ENCODE measurements at regions not wholly inside any gene's neighbourhood (a gene's known extent, or its start where the extent isn't known, plus 50 kb on each side); places are given as distances from the start of the nearest gene placed in this dataset.
"Not testable (repeated sequence)": the region's sequence is repeated elsewhere in the genome, so short reads cannot be mapped to it uniquely, and the experiment has no call there.

- Histone ChIP-seq H3K79me2 (ENCODE audit: control insufficient read depth, insufficient read depth, low read length) (no peaks in the 10 kb centered on the region), H2AFZ (ENCODE audit: low read depth, low read length) (no peak overlapping the region), H3K36me3 (ENCODE audit: control insufficient read depth in 2 of 2, extremely low read depth in 1 of 2, insufficient read depth in 2 of 2, low read length in 2 of 2) (no peaks in the 10 kb centered on the region), H3K4me1 (ENCODE audit: control insufficient read depth, extremely low read depth, insufficient read depth, low read length) (no peaks in the 10 kb centered on the region), H4K20me1 (replicated peaks; ENCODE audit: control insufficient read depth, extremely low read depth, insufficient read depth, low read length) (no peaks in the 10 kb centered on the region), H3K9ac (replicated peaks; ENCODE audit: extremely low read depth, insufficient read depth, low read length) (no peak overlapping the region), H3K9me1 (replicated peaks; ENCODE audit: control insufficient read depth, extremely low read depth, insufficient read depth, low read length) (no peaks in the 10 kb centered on the region), H3K27ac (ENCODE audit: insufficient read depth, low read depth, low read length) (no peak overlapping the region), H3K9me3 (replicated peaks; ENCODE audit: control insufficient read depth, insufficient read depth, low read length) (peaks cover 2% of the 10 kb centered on the region), H3K4me2 (ENCODE audit: insufficient read depth, low read length) (no peak overlapping the region), H3K27me3 (ENCODE audit: control insufficient read depth in 2 of 2, insufficient read depth in 2 of 2, low read length in 2 of 2) (no peaks in the 10 kb centered on the region), H3K4me3 (replicated peaks in 1 of 3; ENCODE audit: insufficient read depth in 1 of 3, low read depth in 1 of 3, low read length in 3 of 3) (no peak overlapping the region)
- TF ChIP-seq MYC (IDR thresholded peaks at IDR 0.05; ENCODE audit: low read depth, low read length), result no peak
- no peak for TF ChIP-seq POLR2A (IDR thresholded peaks at IDR 0.05; ENCODE audit: low read depth, low read length)
- no peak for TF ChIP-seq FOS (IDR thresholded peaks at IDR 0.05; ENCODE audit: borderline replicate concordance, insufficient read depth, low read length)
- no peak for TF ChIP-seq EZH2 (IDR thresholded peaks at IDR 0.05; ENCODE audit: borderline replicate concordance, low read depth, low read length, severe bottlenecking)
- no peak for TF ChIP-seq JUN (IDR thresholded peaks at IDR 0.05; ENCODE audit: borderline replicate concordance, insufficient read depth, insufficient read length, low read depth)
- no peak for TF ChIP-seq GATA2 (IDR thresholded peaks at IDR 0.05; ENCODE audit: insufficient read depth, insufficient read length, low read depth, low read length)
- no peak for TF ChIP-seq MAX (IDR thresholded peaks at IDR 0.05; ENCODE audit: insufficient read depth, insufficient read length)
- no peak for TF ChIP-seq POLR2AphosphoS5 (IDR thresholded peaks at IDR 0.05; ENCODE audit: insufficient read depth, low read depth, low read length)
- TF ChIP-seq CTCF (IDR thresholded peaks at IDR 0.05; ENCODE audit: extremely low read depth in 1 of 2, insufficient read depth in 1 of 2, low read depth in 1 of 2, low read length in 2 of 2), result no peak
- dilution Hi-C loops (cut with MboI; ENCODE audit: extremely low pct_ligation_motif_present, low sequenced_read_pairs) (no loop called here), intact Hi-C loops (cut with micrococcal nuclease) (no loop called here)
- DNase-seq (ENCODE audit: low read depth, low spot score) (no peak), FAIRE-seq (no peak)
- ChIA-PET CTCF (no interaction called here), POLR2A (no interaction called here)
- BruUV-seq (replicated peaks), result no TSS peak
Measured at GRCh38 chr3:22414239-22414638, 663.2 kb upstream of the ZNF385D start.

- dilution Hi-C loops (cut with MboI; ENCODE audit: extremely low pct_ligation_motif_present, low sequenced_read_pairs); H3K27me3 ChIP-seq (ENCODE audit: control insufficient read depth in 2 of 2, insufficient read depth in 2 of 2, low read length in 2 of 2); DNase-seq (ENCODE audit: low read depth, low spot score); H3K36me3 ChIP-seq (ENCODE audit: control insufficient read depth in 2 of 2, extremely low read depth in 1 of 2, insufficient read depth in 2 of 2, low read length in 2 of 2); H3K9ac ChIP-seq (replicated peaks; ENCODE audit: extremely low read depth, insufficient read depth, low read length); POLR2A ChIA-PET; H3K4me3 ChIP-seq (replicated peaks in 1 of 3; ENCODE audit: insufficient read depth in 1 of 3, low read depth in 1 of 3, low read length in 3 of 3); H3K4me1 ChIP-seq (ENCODE audit: control insufficient read depth, extremely low read depth, insufficient read depth, low read length); FAIRE-seq; H3K9me3 ChIP-seq (replicated peaks; ENCODE audit: control insufficient read depth, insufficient read depth, low read length); H4K20me1 ChIP-seq (replicated peaks; ENCODE audit: control insufficient read depth, extremely low read depth, insufficient read depth, low read length); CTCF ChIA-PET; H3K79me2 ChIP-seq (ENCODE audit: control insufficient read depth, insufficient read depth, low read length); BruUV-seq (replicated peaks); H3K4me2 ChIP-seq (ENCODE audit: insufficient read depth, low read length); H2AFZ ChIP-seq (ENCODE audit: low read depth, low read length); intact Hi-C loops (cut with micrococcal nuclease); H3K27ac ChIP-seq (ENCODE audit: insufficient read depth, low read depth, low read length); H3K9me1 ChIP-seq (replicated peaks; ENCODE audit: control insufficient read depth, extremely low read depth, insufficient read depth, low read length): not testable (repeated sequence)
Measured at GRCh38 chr3:22416838-22417446, 665.9 kb upstream of the ZNF385D start.

All from endothelial cell of umbilical vein (primary cell).